WTC11 (cell line): ENCODE measurements at regions not wholly inside any gene's neighbourhood (a gene's known extent, or its start where the extent isn't known, plus 50 kb on each side); places are given as distances from the start of the nearest gene placed in this dataset.

ENCODE experiments used
- ATAC-seq: fragments of 200-7000 bp; cut with Tn5 transposase; 2 replicates; pipeline ENCODE4 v1.10.0; 2021; ENCODE audit warnings: mild to moderate bottlenecking, moderate library complexity
- CTCF ChIA-PET: fragments of 300-600 bp; sonication (Branson Sonifier 250); formaldehyde crosslinking; loops from one replicate; lab custom pipeline; 2021; ENCODE audit warnings: antibody characterized with exemption; lab: Charles Lee
- POLR2A ChIA-PET: fragments of 350-600 bp; sonication (Branson Sonifier 250); formaldehyde crosslinking; loops from one replicate; lab custom pipeline; 2021; ENCODE audit warnings: antibody characterized with exemption; lab: Charles Lee
- DNase-seq: peaks from one replicate; pipeline ENCODE4 v3.0.0; 2021; ENCODE audit warnings: low spot score
- H3K27ac Mint-ChIP-seq: 2 replicates; pipeline ENCODE4 v1.8.0; 2021; ENCODE audit warnings: mixed read lengths
- H3K27me3 Mint-ChIP-seq: 2 replicates; pipeline ENCODE4 v1.8.0; 2021; ENCODE audit warnings: low read depth, mild to moderate bottlenecking, moderate library complexity, mixed read lengths
- H3K36me3 Mint-ChIP-seq: 2 replicates; pipeline ENCODE4 v1.8.0; 2021; ENCODE audit warnings: mixed read lengths
- H3K4me1 Mint-ChIP-seq: 2 replicates; pipeline ENCODE4 v1.8.0; 2022; ENCODE audit warnings: mixed read lengths
- H3K4me3 Mint-ChIP-seq: 2 replicates; pipeline ENCODE4 v1.8.0; 2021; ENCODE audit warnings: mild to moderate bottlenecking, moderate library complexity, mixed read lengths
- H3K9me3 Mint-ChIP-seq: 2 replicates; pipeline ENCODE4 v1.8.0; 2021; ENCODE audit warnings: mixed read lengths
- ARID4B ChIP-seq: sonication (generic); formaldehyde crosslinking; IDR thresholded peaks from 2 replicates; pipeline ENCODE4 v1.8.0; 2023; ENCODE audit warnings: missing genetic modification reagents, mild to moderate bottlenecking, borderline replicate concordance
- ATF6 ChIP-seq: sonication (generic); formaldehyde crosslinking; IDR thresholded peaks from 2 replicates; pipeline ENCODE4 v1.8.1; 2023; ENCODE audit warnings: mild to moderate bottlenecking, missing genetic modification reagents
- CREB1 ChIP-seq: sonication (generic); formaldehyde crosslinking; IDR thresholded peaks from 2 replicates; pipeline ENCODE4 v1.8.0; 2023; ENCODE audit warnings: mild to moderate bottlenecking, missing genetic modification reagents
- CREM ChIP-seq: sonication (generic); formaldehyde crosslinking; IDR thresholded peaks from 2 replicates; pipeline ENCODE4 v1.8.1; 2022; ENCODE audit warnings: mild to moderate bottlenecking, missing genetic modification reagents, moderate library complexity
- E2F4 ChIP-seq: sonication (generic); formaldehyde crosslinking; IDR thresholded peaks from 2 replicates; pipeline ENCODE4 v1.8.1; 2022; ENCODE audit warnings: low read depth, mild to moderate bottlenecking, moderate library complexity, missing genetic modification reagents, borderline replicate concordance
- FOXJ3 ChIP-seq: sonication (generic); formaldehyde crosslinking; IDR thresholded peaks from 2 replicates; pipeline ENCODE4 v1.9.0; 2021; ENCODE audit warnings: missing genetic modification reagents, mild to moderate bottlenecking, borderline replicate concordance
- FOXP1 ChIP-seq: sonication (generic); formaldehyde crosslinking; IDR thresholded peaks from 2 replicates; pipeline ENCODE4 v1.8.0; 2022; ENCODE audit warnings: missing genetic modification reagents, mild to moderate bottlenecking, moderate library complexity, borderline replicate concordance
- JUN ChIP-seq: sonication (generic); formaldehyde crosslinking; IDR thresholded peaks from 2 replicates; pipeline ENCODE4 v1.8.0; 2023; ENCODE audit warnings: mild to moderate bottlenecking, missing genetic modification reagents
- MXD4 ChIP-seq: fragments of 250-450 bp; sonication (Bioruptor Pico); IDR thresholded peaks from 2 replicates; pipeline ENCODE4 v1.8.0; 2021; ENCODE audit warnings: mild to moderate bottlenecking, moderate library complexity, borderline replicate concordance
- NFATC4 ChIP-seq: fragments of 250-450 bp; sonication (Bioruptor Pico); IDR thresholded peaks from 2 replicates; pipeline ENCODE4 v1.9.0; 2021; ENCODE audit warnings: mild to moderate bottlenecking
- NFYB ChIP-seq: sonication (generic); formaldehyde crosslinking; conservative IDR thresholded peaks from 2 replicates; pipeline ENCODE4 v1.8.0; 2022; ENCODE audit warnings: low read depth, missing genetic modification reagents
- OVOL2 ChIP-seq: fragments of 250-450 bp; sonication (Bioruptor Pico); IDR thresholded peaks from 2 replicates; pipeline ENCODE4 v1.9.0; 2021; ENCODE audit warnings: mild to moderate bottlenecking, borderline replicate concordance
- PREB ChIP-seq: sonication (generic); formaldehyde crosslinking; IDR thresholded peaks from 2 replicates; pipeline ENCODE4 v1.8.1; 2022; ENCODE audit warnings: mild to moderate bottlenecking, missing genetic modification reagents, moderate library complexity, borderline replicate concordance
- TEAD4 ChIP-seq: sonication (generic); formaldehyde crosslinking; IDR thresholded peaks from 2 replicates; pipeline ENCODE4 v1.8.0; 2022; ENCODE audit warnings: mild to moderate bottlenecking, missing genetic modification reagents
- USF2 ChIP-seq: sonication (generic); formaldehyde crosslinking; IDR thresholded peaks from 2 replicates; pipeline ENCODE4 v1.8.1; 2023; ENCODE audit warnings: mild to moderate bottlenecking, missing genetic modification reagents, moderate library complexity
- ZNF317 ChIP-seq: sonication (generic); formaldehyde crosslinking; IDR thresholded peaks from 2 replicates; pipeline ENCODE4 v1.8.1; 2023; ENCODE audit warnings: low read depth, mild to moderate bottlenecking, moderate library complexity, missing genetic modification reagents, borderline replicate concordance

- TF ChIP-seq ARID4B (CRISPR knock-in tag), result no peak
- no peak for TF ChIP-seq USF2 (CRISPR knock-in tag)
- no peak for TF ChIP-seq NFYB (CRISPR knock-in tag)
- TF ChIP-seq PREB (CRISPR knock-in tag), result no peak
- no peak for TF ChIP-seq JUN (CRISPR knock-in tag)
- no peak for TF ChIP-seq ATF6
- TF ChIP-seq CREB1 (CRISPR knock-in tag), result no peak
These were observed 195.0 kb downstream of the CYP26B1 start (continued) for GRCh38 chr2:71952572-71953188.

- TF ChIP-seq NFATC4 (no peak), JUN (CRISPR knock-in tag) (no peak), TEAD4 (CRISPR knock-in tag) (no peak), E2F4 (no peak), CREM (CRISPR knock-in tag) (no peak), PREB (CRISPR knock-in tag) (no peak), FOXP1 (CRISPR knock-in tag) (no peak), MXD4 (CRISPR knock-in tag) (no peak), OVOL2 (no peak), ATF6 (no peak), FOXJ3 (CRISPR knock-in tag) (no peak), ZNF317 (CRISPR knock-in tag) (no peak)
- POLR2A ChIA-PET, result no interaction called here
- no peak overlapping the region for H3K27ac Mint-ChIP-seq
- DNase-seq (no peak), ATAC-seq (no peak)
- peaks cover 7% of the 10 kb centered on the region for H3K4me1 Mint-ChIP-seq
- no peak overlapping the region for H3K4me3 Mint-ChIP-seq
- H3K9me3 Mint-ChIP-seq, result peaks cover 20% of the 10 kb centered on the region
- H3K27me3 Mint-ChIP-seq, result no peaks in the 10 kb centered on the region
- peaks cover 10% of the 10 kb centered on the region for H3K36me3 Mint-ChIP-seq
- CTCF ChIA-PET, result interaction anchor here (0.6 to 1.9 kb wide), 3 partner anchors 28 to 360 kb away, joined by 3 to 9 read pairs (median 4); no protein-coding TSS in a partner anchor
These were observed 195.8 kb downstream of the CYP26B1 start for GRCh38 chr2:71951718-71952404.
